ENCODE measurements at regions not wholly inside any gene's neighbourhood (a gene's known extent, or its start where the extent isn't known, plus 50 kb on each side); places are given as distances from the start of the nearest gene placed in this dataset.

DNA sequence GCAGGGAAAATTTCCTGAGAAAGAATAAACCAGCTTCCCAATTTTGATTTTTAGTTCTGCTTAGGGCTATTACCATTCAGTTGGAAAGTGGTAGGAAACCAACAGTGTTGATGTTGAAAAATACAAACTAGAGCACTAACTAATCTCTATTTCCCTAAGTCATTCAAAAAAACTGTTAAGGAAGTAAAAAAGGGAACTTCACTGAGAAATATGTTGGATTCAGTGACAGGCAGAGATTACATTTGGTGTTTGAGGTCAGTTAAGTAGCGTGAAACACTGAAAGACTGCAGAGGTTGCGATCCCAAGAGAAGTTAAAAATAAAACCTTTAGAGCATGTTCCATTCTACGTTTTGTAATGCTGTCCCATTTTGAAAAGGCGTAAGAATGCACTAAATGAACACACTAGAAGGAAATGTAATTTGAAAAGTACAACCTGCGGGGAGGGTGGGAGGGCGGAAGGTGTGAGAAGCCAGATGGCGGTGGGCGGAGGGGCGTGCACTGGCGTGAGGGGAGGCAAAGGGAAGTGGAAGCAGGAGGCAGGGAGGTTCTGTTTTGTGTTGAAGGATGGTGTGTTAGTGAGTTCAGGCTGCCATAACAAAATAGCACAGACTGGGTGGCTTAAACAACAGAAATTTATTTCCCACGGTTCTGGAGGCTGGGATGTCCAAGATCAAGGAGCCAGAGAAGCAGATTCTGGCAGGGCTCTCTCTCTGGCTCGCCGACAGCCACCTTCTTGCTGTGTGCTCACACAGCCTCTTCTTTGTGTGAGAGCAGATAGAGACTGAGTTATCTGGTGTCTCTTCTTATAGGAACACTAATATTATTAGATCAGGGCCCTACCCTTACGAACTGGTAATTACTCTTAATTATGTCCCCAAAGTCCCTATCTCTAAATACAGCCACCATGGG, 94.3 kb upstream of the KCTD1 start:
- H3K27ac ChIP-seq = no peak overlapping the region
- WGBS, 4 donors = 84 to 87% (median 85%) methylated on average over 14 of the region's 14 CpGs
- ATAC-seq (no peak), DNase-seq (no peak)
- no peaks in the 10 kb centered on the region for H3K36me3 ChIP-seq
- peaks cover 0 to 18% (median 0%) of the 10 kb centered on the region in 12 donors for H3K4me1 ChIP-seq
- TF ChIP-seq POLR2A (IDR thresholded peaks at IDR 0.05) = no peak
- TF ChIP-seq, protein P1, sequence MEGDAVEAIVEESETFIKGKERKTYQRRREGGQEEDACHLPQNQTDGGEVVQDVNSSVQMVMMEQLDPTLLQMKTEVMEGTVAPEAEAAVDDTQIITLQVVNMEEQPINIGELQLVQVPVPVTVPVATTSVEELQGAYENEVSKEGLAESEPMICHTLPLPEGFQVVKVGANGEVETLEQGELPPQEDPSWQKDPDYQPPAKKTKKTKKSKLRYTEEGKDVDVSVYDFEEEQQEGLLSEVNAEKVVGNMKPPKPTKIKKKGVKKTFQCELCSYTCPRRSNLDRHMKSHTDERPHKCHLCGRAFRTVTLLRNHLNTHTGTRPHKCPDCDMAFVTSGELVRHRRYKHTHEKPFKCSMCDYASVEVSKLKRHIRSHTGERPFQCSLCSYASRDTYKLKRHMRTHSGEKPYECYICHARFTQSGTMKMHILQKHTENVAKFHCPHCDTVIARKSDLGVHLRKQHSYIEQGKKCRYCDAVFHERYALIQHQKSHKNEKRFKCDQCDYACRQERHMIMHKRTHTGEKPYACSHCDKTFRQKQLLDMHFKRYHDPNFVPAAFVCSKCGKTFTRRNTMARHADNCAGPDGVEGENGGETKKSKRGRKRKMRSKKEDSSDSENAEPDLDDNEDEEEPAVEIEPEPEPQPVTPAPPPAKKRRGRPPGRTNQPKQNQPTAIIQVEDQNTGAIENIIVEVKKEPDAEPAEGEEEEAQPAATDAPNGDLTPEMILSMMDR (IDR thresholded peaks at IDR 0.05) = no peak
- intact Hi-C loops (cut with DNase I) = loop anchor here in 4 of 10 donors (10.0 kb wide), 2 partner anchors 238 to 362 kb away; no protein-coding TSS in a partner anchor
- no peaks in the 10 kb centered on the region for H3K9me3 ChIP-seq
- no peaks in the 10 kb centered on the region for H3K27me3 ChIP-seq
- H3K4me3 ChIP-seq = no peak overlapping the region

DNA sequence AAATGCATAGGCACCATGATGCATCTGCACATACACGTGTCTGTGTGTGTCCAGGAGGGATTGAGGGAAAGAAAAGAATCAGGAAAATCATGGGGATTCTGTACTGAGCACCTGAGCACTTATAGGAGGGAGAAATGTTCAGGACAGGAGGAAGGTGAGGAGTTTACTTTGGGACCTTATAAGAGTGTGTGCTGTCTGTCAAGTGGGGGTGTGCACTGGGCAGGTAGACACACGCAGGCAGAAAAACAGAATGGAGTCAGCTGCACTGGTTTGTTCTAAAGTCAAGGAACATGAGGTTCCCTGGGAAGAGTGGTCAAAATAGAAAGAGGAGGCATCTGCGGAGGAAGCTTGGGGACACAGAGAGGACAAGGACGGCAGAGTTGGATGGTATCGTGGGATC, 92.2 kb upstream of the KCTD1 start:
- intact Hi-C loops (cut with DNase I) = loop anchor here in 4 of 10 donors (10.0 kb wide), 2 partner anchors 236 to 364 kb away; no protein-coding TSS in a partner anchor
- Histone ChIP-seq H3K27me3 (peaks cover 0 to 3% (median 0%) of the 10 kb centered on the region in 9 donors), H3K4me3 (no peak overlapping the region), H3K4me1 (peaks cover 0 to 18% (median 0%) of the 10 kb centered on the region in 12 donors), H3K9me3 (no peaks in the 10 kb centered on the region), H3K27ac (no peak overlapping the region), H3K36me3 (no peaks in the 10 kb centered on the region)
- no peak for DNase-seq
- TF ChIP-seq, protein P1 (IDR thresholded peaks at IDR 0.05) = no peak
- no peak for TF ChIP-seq POLR2A (IDR thresholded peaks at IDR 0.05)
- no peak for ATAC-seq
- WGBS, 4 donors = 84 to 93% (median 90%) methylated on average over 5 of the region's 5 CpGs

GRCh38 chr18:26639149-26639548, 90.8 kb upstream of the KCTD1 start:
- Histone ChIP-seq H3K36me3 (no peaks in the 10 kb centered on the region), H3K4me1 (peaks cover 0 to 18% (median 0%) of the 10 kb centered on the region in 12 donors), H3K27ac (no peak overlapping the region), H3K4me3 (no peak overlapping the region), H3K9me3 (no peaks in the 10 kb centered on the region), H3K27me3 (peaks cover 0 to 8% (median 0%) of the 10 kb centered on the region in 9 donors)
- intact Hi-C loops (cut with DNase I) = no loop called here
- no peak for TF ChIP-seq POLR2A (IDR thresholded peaks at IDR 0.05)
- TF ChIP-seq, protein P1 (IDR thresholded peaks at IDR 0.05) = no peak
- 78 to 88% (median 87%) methylated on average over 7 of the region's 7 CpGs for WGBS, 4 donors
- ATAC-seq = no peak
- DNase-seq = no peak

DNA sequence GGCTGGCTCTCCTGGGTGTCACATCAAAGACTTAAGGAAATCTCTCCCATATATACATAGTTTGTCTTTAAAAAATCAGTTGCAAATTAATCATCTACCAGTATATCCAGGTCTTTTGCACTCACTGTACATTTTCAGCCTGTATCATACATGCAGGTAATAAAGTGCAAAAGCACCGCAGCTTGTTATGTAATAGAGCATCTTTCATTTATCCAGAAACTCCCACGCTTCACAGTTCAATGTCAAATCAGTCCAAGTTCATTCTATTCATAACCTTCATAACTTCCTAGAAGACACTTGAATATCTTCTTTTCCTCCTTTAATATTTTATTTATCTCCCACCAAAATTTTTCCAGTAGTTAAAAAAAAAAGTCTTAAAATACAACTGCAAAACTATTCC, 89.6 kb upstream of the KCTD1 start:
- H3K4me3 ChIP-seq = no peak overlapping the region
- intact Hi-C loops (cut with DNase I) = no loop called here
- DNase-seq (no peak), ATAC-seq (no peak)
- H3K9me3 ChIP-seq = no peaks in the 10 kb centered on the region
- no peaks in the 10 kb centered on the region for H3K36me3 ChIP-seq
- H3K27ac ChIP-seq = no peak overlapping the region
- peaks cover 0 to 8% (median 0%) of the 10 kb centered on the region in 9 donors for H3K27me3 ChIP-seq
- 94 to 98% (median 97%) methylated on average over 2 of the region's 2 CpGs for WGBS, 4 donors
- TF ChIP-seq POLR2A (IDR thresholded peaks at IDR 0.05) = no peak
- TF ChIP-seq, protein P1 (IDR thresholded peaks at IDR 0.05) = no peak
- H3K4me1 ChIP-seq = peaks cover 0 to 14% (median 0%) of the 10 kb centered on the region in 12 donors

Measured in heart left ventricle (tissue), 16 donors.